GM12875 (cell line): ENCODE measurements at regions not wholly inside any gene's neighbourhood (a gene's known extent, or its start where the extent isn't known, plus 50 kb on each side); places are given as distances from the start of the nearest gene placed in this dataset.

ENCODE experiments used
- H3K4me3 ChIP-seq: one replicate; pipeline ENCODE4 v1.5.1; 2011; ENCODE audit warnings: low read depth, low read length, control low read depth
- CTCF ChIP-seq: IDR thresholded peaks from 2 replicates; pipeline ENCODE4 v1.5.1; 2011; ENCODE audit warnings: low read depth, mild to moderate bottlenecking, control low read depth, inconsistent platforms, low read length, moderate library complexity, borderline replicate concordance; ENCODE audit not compliant: insufficient read depth

GRCh38 chr4:156475322-156475721, 496.3 kb downstream of the PDGFC start:
- no peak for TF ChIP-seq CTCF
- no peak overlapping the region for H3K4me3 ChIP-seq

- no peak for TF ChIP-seq CTCF
Measured at GRCh38 chr4:156473151-156473550, 498.4 kb downstream of the PDGFC start.

GRCh38 chr4:156472624-156473023, 499.0 kb downstream of the PDGFC start:
- no peak for TF ChIP-seq CTCF
- H3K4me3 ChIP-seq, result no peak overlapping the region

More at GRCh38 chr4:156473151-156473550, 498.4 kb downstream of the PDGFC start:
- H3K4me3 ChIP-seq, result no peak overlapping the region

GRCh38 chr4:156459584-156459983, 505.9 kb upstream of the CTSO start:
- TF ChIP-seq CTCF, result no peak
- no peak overlapping the region for H3K4me3 ChIP-seq

GRCh38 chr4:156456830-156457229, 503.2 kb upstream of the CTSO start:
- no peak overlapping the region for H3K4me3 ChIP-seq
- TF ChIP-seq CTCF, result no peak

GRCh38 chr4:156443488-156443887, 489.8 kb upstream of the CTSO start:
- TF ChIP-seq CTCF, result no peak
- no peak overlapping the region for H3K4me3 ChIP-seq

- TF ChIP-seq CTCF, result no peak
- H3K4me3 ChIP-seq, result no peak overlapping the region
Measured at GRCh38 chr4:156442912-156443311, 489.2 kb upstream of the CTSO start.
